H9 (cell line): ENCODE measurements at regions not wholly inside any gene's neighbourhood (a gene's known extent, or its start where the extent isn't known, plus 50 kb on each side); places are given as distances from the start of the nearest gene placed in this dataset.

Experiments
- DNase-seq: peaks from one replicate; pipeline ENCODE4 v3.0.0-alpha.2; 2017
- H2AFZ ChIP-seq: one replicate; pipeline ENCODE4 v1.6.1; 2013; ENCODE audit warnings: mild to moderate bottlenecking, low read length, control low read depth, moderate library complexity
- H2AK5ac ChIP-seq: 2 replicates; pipeline ENCODE4 v1.6.1; 2013; ENCODE audit warnings: low read length, control low read depth, mixed read lengths; ENCODE audit not compliant: insufficient read length
- H2BK120ac ChIP-seq: one replicate; pipeline ENCODE4 v1.6.1; 2013; ENCODE audit warnings: low read depth, mild to moderate bottlenecking, low read length, control low read depth, inconsistent platforms; ENCODE audit not compliant: poor library complexity, severe bottlenecking
- H2BK12ac ChIP-seq: 2 replicates; pipeline ENCODE4 v1.6.1; 2013; ENCODE audit warnings: low read length, control low read depth, mixed read lengths, low read depth; ENCODE audit not compliant: insufficient read length
- H2BK15ac ChIP-seq: 2 replicates; pipeline ENCODE4 v1.6.1; 2013; ENCODE audit warnings: low read depth, low read length, control low read depth
- H2BK20ac ChIP-seq: one replicate; pipeline ENCODE4 v1.6.1; 2013; ENCODE audit warnings: low read depth, mild to moderate bottlenecking, low read length, control low read depth, inconsistent platforms; ENCODE audit not compliant: poor library complexity, severe bottlenecking
- H2BK5ac ChIP-seq: 2 replicates; pipeline ENCODE4 v1.6.1; 2013; ENCODE audit warnings: low read length, control low read depth, mixed read lengths; ENCODE audit not compliant: insufficient read length
- H3K14ac ChIP-seq: 2 replicates; pipeline ENCODE4 v1.6.1; 2013; ENCODE audit warnings: low read length, control low read depth; ENCODE audit not compliant: insufficient read depth
- H3K18ac ChIP-seq: 2 replicates; pipeline ENCODE4 v1.6.1; 2013; ENCODE audit warnings: low read depth, mild to moderate bottlenecking, mixed read lengths, low read length, control low read depth; ENCODE audit not compliant: insufficient read length
- H3K23ac ChIP-seq: 2 replicates; pipeline ENCODE4 v1.6.1; 2013; ENCODE audit warnings: low read length, control low read depth, mixed read lengths, low read depth; ENCODE audit not compliant: insufficient read length
- H3K23me2 ChIP-seq: 2 replicates; pipeline ENCODE4 v1.6.1; 2013; ENCODE audit warnings: low read depth, mild to moderate bottlenecking, mixed read lengths, low read length, control low read depth; ENCODE audit not compliant: insufficient read length, poor library complexity, severe bottlenecking
- H3K27ac ChIP-seq: 2 replicates; pipeline ENCODE4 v1.5.1; 2013; ENCODE audit warnings: low read length, control low read depth, mixed read lengths, low read depth; ENCODE audit not compliant: insufficient read length
- H3K27me3 ChIP-seq: 2 replicates; pipeline ENCODE4 v1.6.1; 2013; ENCODE audit warnings: low read length, control low read depth, inconsistent platforms; ENCODE audit not compliant: insufficient read depth
- H3K4ac ChIP-seq: 2 replicates; pipeline ENCODE4 v1.6.1; 2013; ENCODE audit warnings: low read depth, mild to moderate bottlenecking, control low read depth, inconsistent platforms, low read length, moderate library complexity
- H3K4me1 ChIP-seq: 2 replicates; pipeline ENCODE4 v1.6.1; 2013; ENCODE audit warnings: low read length, control low read depth, inconsistent platforms; ENCODE audit not compliant: insufficient read depth
- H3K4me2 ChIP-seq: 2 replicates; pipeline ENCODE4 v1.6.1; 2013; ENCODE audit warnings: low read length, control low read depth, mixed read lengths; ENCODE audit not compliant: insufficient read length, insufficient read depth
- H3K56ac ChIP-seq: 2 replicates; pipeline ENCODE4 v1.6.1; 2013; ENCODE audit warnings: low read depth, mild to moderate bottlenecking, mixed read lengths, low read length, control low read depth; ENCODE audit not compliant: insufficient read length
- H3K79me1 ChIP-seq: 2 replicates; pipeline ENCODE4 v1.6.1; 2013; ENCODE audit warnings: low read depth, mild to moderate bottlenecking, moderate library complexity, low read length, control low read depth, inconsistent platforms; ENCODE audit not compliant: insufficient read depth, poor library complexity, severe bottlenecking
- H3K79me2 ChIP-seq: 2 replicates; pipeline ENCODE4 v1.6.1; 2013; ENCODE audit warnings: low read length, control low read depth, inconsistent platforms; ENCODE audit not compliant: insufficient read depth
- H3K9ac ChIP-seq: 2 replicates; pipeline ENCODE4 v1.6.1; 2013; ENCODE audit warnings: low read length, control low read depth, mixed read lengths; ENCODE audit not compliant: insufficient read length; ENCODE audit errors: extremely low read depth
- H3K9me3 ChIP-seq: one replicate; pipeline ENCODE4 v1.6.1; 2013; ENCODE audit warnings: low read depth, low read length, inconsistent platforms; ENCODE audit not compliant: control insufficient read depth
- H3T11ph ChIP-seq: one replicate; pipeline ENCODE4 v1.6.1; 2013; ENCODE audit warnings: mild to moderate bottlenecking, low read length, control low read depth, inconsistent platforms
- H4K20me1 ChIP-seq: one replicate; pipeline ENCODE4 v1.6.1; 2013; ENCODE audit not compliant: control insufficient read depth, insufficient read length, insufficient read depth
- H4K5ac ChIP-seq: 2 replicates; pipeline ENCODE4 v1.6.1; 2013; ENCODE audit warnings: low read depth, mild to moderate bottlenecking, mixed read lengths, low read length, control low read depth; ENCODE audit not compliant: insufficient read length
- H4K8ac ChIP-seq: replicated peaks from 2 replicates; pipeline ENCODE4 v1.6.1; 2013; ENCODE audit warnings: low read length, control low read depth, mixed read lengths, low read depth; ENCODE audit not compliant: insufficient read length
- H4K91ac ChIP-seq: 2 replicates; pipeline ENCODE4 v1.6.1; 2013; ENCODE audit warnings: low read depth, mild to moderate bottlenecking, moderate library complexity, mixed read lengths, low read length, control low read depth; ENCODE audit not compliant: insufficient read length
- H3K27ac Mint-ChIP-seq, 3 experiments: 2 replicates in 2 of 3; 3 replicates in 1 of 3; pipeline ENCODE4 v1.8.0; 2020 to 2021; ENCODE audit warnings: mixed read lengths in 3 of 3, mild to moderate bottlenecking in 1 of 3, moderate library complexity in 1 of 3
- H3K27me3 Mint-ChIP-seq: 2 replicates; pipeline ENCODE4 v1.8.0; 2021; ENCODE audit warnings: low read depth, mild to moderate bottlenecking, moderate library complexity, mixed read lengths
- H3K36me3 Mint-ChIP-seq, 3 experiments: 2 replicates in 2 of 3; 3 replicates in 1 of 3; pipeline ENCODE4 v1.8.0; 2020 to 2021; ENCODE audit warnings: low read depth in 3 of 3, mixed read lengths in 3 of 3; ENCODE audit not compliant: insufficient read depth in 1 of 3
- H3K4me1 Mint-ChIP-seq, 2 experiments: 2 replicates each; pipeline ENCODE4 v1.8.0; 2020; ENCODE audit warnings: mixed read lengths in 2 of 2
- H3K4me3 Mint-ChIP-seq, 2 experiments: 2 replicates in 1 of 2; 3 replicates in 1 of 2; pipeline ENCODE4 v1.8.0; 2020 to 2021; ENCODE audit warnings: mild to moderate bottlenecking in 2 of 2, mixed read lengths in 2 of 2, moderate library complexity in 1 of 2
- H3K9me3 Mint-ChIP-seq, 2 experiments: 2 replicates in 1 of 2; 3 replicates in 1 of 2; pipeline ENCODE4 v1.8.0; 2020; ENCODE audit warnings: mild to moderate bottlenecking in 2 of 2, mixed read lengths in 2 of 2, moderate library complexity in 1 of 2
- CTCF ChIP-seq: fragments of 200-600 bp; sonication (generic); conservative IDR thresholded peaks from 3 replicates; pipeline ENCODE4 v1.8.0; 2021; ENCODE audit warnings: antibody characterized with exemption, mild to moderate bottlenecking
- WGBS: extraction: QIAGEN DNeasy Blood & Tissue Kit; methylation state at CpG from one replicate; pipeline ENCODE4 v1.1.7; 2013; ENCODE audit warnings: missing lambda C conversion rate, low lambda C conversion rate, mixed read lengths; ENCODE audit not compliant: insufficient read length; ENCODE audit errors: extremely low coverage; 5-methylcytosine and 5-hydroxymethylcytosine counted together

- H4K20me1 ChIP-seq: no peaks in the 10 kb centered on the region
- H3K9me3 ChIP-seq: no peaks in the 10 kb centered on the region
- WGBS: no CpG with 5 or more reads among the region's 4 CpGs
- H3K27ac ChIP-seq: no peak overlapping the region
- no peak overlapping the region for H3T11ph ChIP-seq
- no peak overlapping the region for H2BK12ac ChIP-seq
- H2AK5ac ChIP-seq: no peak overlapping the region
- H2BK120ac ChIP-seq: no peak overlapping the region
- H3K18ac ChIP-seq: no peak overlapping the region
- Mint-ChIP-seq H3K27ac (no peak overlapping the region), H3K4me1 (peaks cover 10 to 14% of the 10 kb centered on the region in 2 experiments), H3K27me3 (no peaks in the 10 kb centered on the region; the same call in 1 of the 2 replicates), H3K4me3 (no peak overlapping the region), H3K9me3 (peaks cover 3 to 4% of the 10 kb centered on the region in 2 experiments; a peak in 2 of 5 replicates), H3K36me3 (peaks cover 0 to 6% (median 4%) of the 10 kb centered on the region in 3 experiments; a peak in 3 of 7 replicates)
- H3K56ac ChIP-seq: no peak overlapping the region
- H3K4me2 ChIP-seq: no peak overlapping the region
- no peak overlapping the region for H2BK20ac ChIP-seq
- no peaks in the 10 kb centered on the region for H3K79me1 ChIP-seq
- TF ChIP-seq CTCF: no peak
- DNase-seq: no peak
- no peak overlapping the region for H4K8ac ChIP-seq
- no peak overlapping the region for H2BK5ac ChIP-seq
- no peaks in the 10 kb centered on the region for H3K4me1 ChIP-seq
- H3K27me3 ChIP-seq: no peaks in the 10 kb centered on the region
- no peak overlapping the region for H4K5ac ChIP-seq
- H3K79me2 ChIP-seq: no peaks in the 10 kb centered on the region
- H4K91ac ChIP-seq: no peak overlapping the region
- H2BK15ac ChIP-seq: no peak overlapping the region
- H3K9ac ChIP-seq: no peak overlapping the region
- no peak overlapping the region for H3K23ac ChIP-seq
- no peaks in the 10 kb centered on the region for H3K23me2 ChIP-seq
- H2AFZ ChIP-seq: no peak overlapping the region
- H3K14ac ChIP-seq: no peak overlapping the region
- H3K4ac ChIP-seq: no peak overlapping the region
Observed at GRCh38 chr7:49721441-49721840, 52.0 kb upstream of the VWC2 start.
